HCT116 (cell line): ENCODE measurements at regions not wholly inside any gene's neighbourhood (a gene's known extent, or its start where the extent isn't known, plus 50 kb on each side); places are given as distances from the start of the nearest gene placed in this dataset.

Experiments used
- ATAC-seq: fragments of 200-7000 bp; cut with Tn5 transposase; 2 replicates; pipeline ENCODE4 v1.9.1; 2020; ENCODE audit warnings: mild to moderate bottlenecking, moderate library complexity
- BruUV-seq: library from RNA; stranded (reverse); fragments of 400-500 nt; replicated peaks from 2 replicates; lab custom pipeline; 2021; lab: Mats Ljungman, UMichigan
- CTCF ChIA-PET: fragments of 300-600 bp; sonication (Branson Sonifier 250); formaldehyde crosslinking; loops from one replicate; lab custom pipeline; 2021; ENCODE audit warnings: antibody characterized with exemption; lab: Charles Lee
- POLR2A ChIA-PET: fragments of 300-600, 350-600 bp; sonication (Branson Sonifier 250); formaldehyde crosslinking; loops from one replicate; lab custom pipeline; 2021; ENCODE audit warnings: antibody characterized with exemption; lab: Charles Lee
- RAD21 ChIA-PET, 2 experiments: fragments of 300-600 bp; sonication (Branson Sonifier 250); formaldehyde crosslinking; loops; one replicate each; lab custom pipeline; 2023; ENCODE audit warnings: low total read pairs in 2 of 2; ENCODE audit not compliant: uncharacterized antibody in 2 of 2, unreplicated experiment in 2 of 2, low non-redundant PET in 1 of 2; lab: Charles Lee
- DNase-seq: peaks from one replicate; pipeline ENCODE4 v3.0.0-alpha.2; 2010; ENCODE audit warnings: low read depth, low spot score
- H2AFZ ChIP-seq: fragments of 200-600 bp; shearing (Covaris generic), sonication (generic); 2 replicates; pipeline ENCODE4 v1.6.1; 2017; ENCODE audit warnings: low read depth, mixed run types, mixed read lengths, antibody characterized with exemption, low read length; ENCODE audit not compliant: poor library complexity, severe bottlenecking
- H3K27ac ChIP-seq: 2 replicates; pipeline ENCODE4 v1.5.1; 2012; ENCODE audit warnings: low read depth, low read length
- H3K27me3 ChIP-seq: fragments of 200-600 bp; sonication (generic); 2 replicates; pipeline ENCODE4 v1.6.1; 2016; ENCODE audit warnings: mixed run types, low read length, mixed read lengths; ENCODE audit not compliant: insufficient read depth
- H3K36me3 ChIP-seq, 2 experiments: fragments of 200-500 bp in 1 of 2; fragments of 200-600 bp in 1 of 2; sonication (Bioruptor generic) in 1 of 2; sonication (generic) in 1 of 2; 2 replicates each; pipeline versions ENCODE4 v1.5.1 to v1.6.1; 2014 to 2016; ENCODE audit warnings: low read length in 2 of 2, inconsistent platforms in 1 of 2, mixed read lengths in 1 of 2, mixed run types in 1 of 2; ENCODE audit not compliant: insufficient read depth in 2 of 2, control insufficient read depth in 1 of 2
- H3K4me1 ChIP-seq, 2 experiments: fragments of 200-600 bp in 1 of 2; sonication (generic) in 1 of 2; 2 replicates each; pipeline versions ENCODE4 v1.5.1 to v1.6.1; 2012 to 2017; ENCODE audit warnings: low read length in 2 of 2, inconsistent platforms in 1 of 2, mild to moderate bottlenecking in 1 of 2, mixed read lengths in 1 of 2, mixed run types in 1 of 2, moderate library complexity in 1 of 2; ENCODE audit not compliant: insufficient read depth in 2 of 2, control insufficient read depth in 1 of 2
- H3K4me2 ChIP-seq: fragments of 200-600 bp; sonication (generic); 2 replicates; pipeline ENCODE4 v1.6.1; 2017; ENCODE audit warnings: mixed run types, low read length, mixed read lengths
- H3K4me3 ChIP-seq, 2 experiments: fragments of 200-600 bp in 1 of 2; sonication (generic) in 1 of 2; replicated peaks in 1 of 2; 2 replicates each; pipeline ENCODE4 v1.5.1; 2011 to 2016; ENCODE audit warnings: low read length in 2 of 2, control low read depth in 1 of 2, low read depth in 1 of 2, mild to moderate bottlenecking in 1 of 2, mixed read lengths in 1 of 2, mixed run types in 1 of 2
- H3K79me2 ChIP-seq: fragments of 200-600 bp; sonication (generic); 2 replicates; pipeline ENCODE4 v1.6.1; 2017; ENCODE audit warnings: mild to moderate bottlenecking, mixed run types, low read length, moderate library complexity, mixed read lengths; ENCODE audit not compliant: insufficient read depth
- H3K9ac ChIP-seq: fragments of 200-600 bp; sonication (generic); 2 replicates; pipeline ENCODE4 v1.6.1; 2016; ENCODE audit warnings: low read length, mixed read lengths
- H3K9me2 ChIP-seq: fragments of 200-600 bp; sonication (generic), shearing (Covaris generic); 2 replicates; pipeline ENCODE4 v1.6.1; 2017; ENCODE audit warnings: mixed run types, mild to moderate bottlenecking, moderate library complexity; ENCODE audit not compliant: insufficient read depth
- H3K9me3 ChIP-seq, 2 experiments: fragments of 200-500 bp in 1 of 2; fragments of 200-600 bp in 1 of 2; sonication (Bioruptor generic) in 1 of 2; sonication (generic) in 1 of 2; 2 replicates each; pipeline ENCODE4 v1.6.1; 2014 to 2017; ENCODE audit warnings: low read length in 2 of 2, mixed read lengths in 2 of 2, inconsistent platforms in 1 of 2, low read depth in 1 of 2, mild to moderate bottlenecking in 1 of 2, mixed run types in 1 of 2, moderate library complexity in 1 of 2; ENCODE audit not compliant: control insufficient read depth in 1 of 2, insufficient read depth in 1 of 2
- H4K20me1 ChIP-seq: fragments of 200-600 bp; sonication (generic), shearing (Covaris generic); 2 replicates; pipeline ENCODE4 v1.6.1; 2017; ENCODE audit warnings: mixed run types, mild to moderate bottlenecking, moderate library complexity; ENCODE audit not compliant: insufficient read depth
- CBX3 ChIP-seq: IDR thresholded peaks from 2 replicates; pipeline ENCODE4 v1.6.1; 2012; ENCODE audit warnings: low read depth
- CTCF ChIP-seq, 3 experiments: fragments of 200-600 bp in 1 of 3; sonication (generic) in 1 of 3; IDR thresholded peaks in 2 of 3; conservative IDR thresholded peaks in 1 of 3; 2 replicates each; pipeline ENCODE4 v1.5.1; 2012 to 2017; ENCODE audit warnings: low read depth in 2 of 3, low read length in 2 of 3, antibody characterized with exemption in 1 of 3, borderline replicate concordance in 1 of 3, control low read depth in 1 of 3, mild to moderate bottlenecking in 1 of 3, mixed read lengths in 1 of 3, mixed run types in 1 of 3, moderate library complexity in 1 of 3; ENCODE audit not compliant: insufficient read depth in 1 of 3
- EGR1 ChIP-seq: IDR thresholded peaks from 2 replicates; pipeline ENCODE4 v1.6.1; 2012; ENCODE audit warnings: low read depth
- ELF1 ChIP-seq: IDR thresholded peaks from 2 replicates; pipeline ENCODE4 v1.6.1; 2012; ENCODE audit warnings: low read depth, borderline replicate concordance
- EZH2 ChIP-seq: fragments of 200-600 bp; sonication (generic); IDR thresholded peaks from 2 replicates; pipeline ENCODE4 v1.6.1; 2017; ENCODE audit warnings: antibody characterized with exemption, mixed run types
- EZH2phosphoT487 ChIP-seq: fragments of 200-600 bp; IDR thresholded peaks from 2 replicates; pipeline ENCODE4 v1.6.1; 2018; ENCODE audit warnings: antibody characterized with exemption, borderline replicate concordance
- MAX ChIP-seq: IDR thresholded peaks from 2 replicates; pipeline ENCODE4 v1.6.1; 2012
- POLR2A ChIP-seq: IDR thresholded peaks from 2 replicates; pipeline ENCODE4 v1.7.0; 2011; ENCODE audit warnings: borderline replicate concordance; ENCODE audit not compliant: insufficient read depth, insufficient read length; ENCODE audit errors: extremely low read depth
- POLR2AphosphoS5 ChIP-seq: IDR thresholded peaks from 2 replicates; pipeline ENCODE4 v1.6.1; 2011; ENCODE audit warnings: mild to moderate bottlenecking, low read depth, low read length, moderate library complexity
- RAD21 ChIP-seq: IDR thresholded peaks from 2 replicates; pipeline ENCODE4 v1.6.1; 2012; ENCODE audit warnings: low read depth, mild to moderate bottlenecking
- SIN3A ChIP-seq: IDR thresholded peaks from 2 replicates; pipeline ENCODE4 v1.6.1; 2012; ENCODE audit warnings: low read depth
- SP1 ChIP-seq: IDR thresholded peaks from 2 replicates; pipeline ENCODE4 v1.6.1; 2012; ENCODE audit warnings: low read depth
- TCF7L2 ChIP-seq: IDR thresholded peaks from 2 replicates; pipeline ENCODE4 v1.7.0; 2011; ENCODE audit warnings: borderline replicate concordance, inconsistent platforms; ENCODE audit not compliant: insufficient read depth, insufficient read length; ENCODE audit errors: extremely low read depth
- ZBTB33 ChIP-seq: IDR thresholded peaks from 2 replicates; pipeline ENCODE4 v1.6.1; 2011; ENCODE audit warnings: mild to moderate bottlenecking, low read length, moderate library complexity; ENCODE audit not compliant: insufficient replicate concordance; ENCODE audit errors: extremely low read depth
- ZFX ChIP-seq: fragments of 450-650 bp; IDR thresholded peaks from 2 replicates; pipeline ENCODE4 v1.6.1; 2017
- intact Hi-C: fragments of 100-400 bp; cut with micrococcal nuclease; formaldehyde crosslinking; loops from 2 replicates; pipeline ENCODE4 v1.10.0; 2022

- Histone ChIP-seq H3K9me3 (no peaks in the 10 kb centered on the region), H3K4me1 (no peaks in the 10 kb centered on the region), H3K36me3 (no peaks in the 10 kb centered on the region), H3K27ac (no peak overlapping the region), H3K9ac (no peak overlapping the region), H3K79me2 (no peaks in the 10 kb centered on the region), H3K4me3 (no peak overlapping the region), H3K4me2 (no peak overlapping the region)
- RAD21 ChIA-PET, result no interaction called here
- DNase-seq (no peak), ATAC-seq (no peak)
- TF ChIP-seq CTCF (IDR thresholded peaks at IDR 0.05 in 2 of 3, conservative IDR thresholded peaks at IDR 0.05 in 1 of 3; ENCODE audit: borderline replicate concordance in 1 of 3, insufficient read depth in 1 of 3, low read depth in 2 of 3, low read length in 2 of 3), result no peak
- TF ChIP-seq EZH2phosphoT487, result no peak
- TF ChIP-seq ELF1, result no peak
- no peak for TF ChIP-seq POLR2AphosphoS5
- TF ChIP-seq SP1, result no peak
- TF ChIP-seq SIN3A, result no peak
- TF ChIP-seq, all 23 proteins: peak for 0
- Histone ChIP-seq H3K27me3 (no peaks in the 10 kb centered on the region), H3K9me2 (no peaks in the 10 kb centered on the region), H4K20me1 (no peaks in the 10 kb centered on the region), H2AFZ (no peak overlapping the region)
- intact Hi-C loops, result no loop called here
- no TSS peak for BruUV-seq
- ChIA-PET POLR2A (no interaction called here), CTCF (no interaction called here)
Measured at GRCh38 chr7:113657603-113658002, 261.2 kb downstream of the PPP1R3A start.

- RAD21 ChIA-PET, result no interaction called here
- no peaks in the 10 kb centered on the region for H3K9me2 ChIP-seq
- H3K9me3 ChIP-seq, result no peaks in the 10 kb centered on the region
- intact Hi-C loops, result no loop called here
- H3K36me3 ChIP-seq, result no peaks in the 10 kb centered on the region
- no peak overlapping the region for H3K27ac ChIP-seq
- no TSS peak for BruUV-seq
- ATAC-seq (no peak), DNase-seq (no peak)
- no peak overlapping the region for H3K4me3 ChIP-seq
- H3K79me2 ChIP-seq, result no peaks in the 10 kb centered on the region
- CTCF ChIA-PET, result no interaction called here
- no peaks in the 10 kb centered on the region for H4K20me1 ChIP-seq
- no peaks in the 10 kb centered on the region for H3K4me1 ChIP-seq
- POLR2A ChIA-PET, result no interaction called here
- no peak overlapping the region for H3K9ac ChIP-seq
- no peak overlapping the region for H3K4me2 ChIP-seq
- no peak overlapping the region for H2AFZ ChIP-seq
- no peaks in the 10 kb centered on the region for H3K27me3 ChIP-seq
- no peak for TF ChIP-seq EZH2phosphoT487
- TF ChIP-seq SIN3A, result no peak
- TF ChIP-seq CBX3, result no peak
- no peak for TF ChIP-seq CTCF (IDR thresholded peaks at IDR 0.05 in 2 of 3, conservative IDR thresholded peaks at IDR 0.05 in 1 of 3; ENCODE audit: borderline replicate concordance in 1 of 3, insufficient read depth in 1 of 3, low read depth in 2 of 3, low read length in 2 of 3)
- TF ChIP-seq ZBTB33, result no peak
- TF ChIP-seq ZFX, result no peak
- TF ChIP-seq EGR1, result no peak
- TF ChIP-seq TCF7L2, result no peak
- TF ChIP-seq POLR2A, result no peak
- no peak for TF ChIP-seq RAD21
- TF ChIP-seq EZH2, result no peak
- TF ChIP-seq MAX, result no peak
Measured at GRCh38 chr7:113652501-113652900, 266.3 kb downstream of the PPP1R3A start.
